Peyer's patch (tissue), 4 donors: ENCODE measurements at regions not wholly inside any gene's neighbourhood (a gene's known extent, or its start where the extent isn't known, plus 50 kb on each side); places are given as distances from the start of the nearest gene placed in this dataset.

Experiments used
- POLR2A ChIP-seq, 2 donors: fragments of 450-650 bp; IDR thresholded peaks; one replicate each; pipeline ENCODE4 v1.5.1; 2017; ENCODE audit warnings: antibody characterized with exemption in 2 of 2, mild to moderate bottlenecking in 2 of 2, moderate library complexity in 2 of 2
- TF ChIP-seq, protein P1 (sequence below), 6 experiments: fragments of 450-650 bp in 4 of 6; fragments of 200-600 bp in 2 of 6; sonication (generic) in 1 of 6; IDR thresholded peaks; one replicate each; pipeline ENCODE4 v1.5.1; 2017 to 2019; ENCODE audit warnings: antibody characterized with exemption in 6 of 6, mild to moderate bottlenecking in 3 of 6, moderate library complexity in 1 of 6

DNA sequence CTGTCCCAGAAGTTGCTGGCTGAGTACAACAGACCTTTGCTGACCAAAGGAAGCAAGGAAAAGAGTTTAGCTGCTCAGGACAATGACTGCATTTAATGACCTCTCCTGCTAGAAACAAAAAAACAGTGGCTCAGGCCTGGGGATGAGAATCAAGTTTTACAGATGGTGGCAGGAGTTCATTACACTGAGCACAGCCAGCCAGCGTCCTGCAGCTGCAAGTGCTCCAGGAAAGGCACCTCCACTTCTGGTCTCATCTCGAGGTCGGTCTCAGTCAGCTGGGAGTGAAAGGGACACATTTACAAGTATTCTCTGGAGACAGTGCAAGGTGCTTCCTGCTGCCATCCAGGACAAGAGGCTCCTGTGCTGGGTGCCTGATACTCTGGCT, 362.7 kb downstream of the THBS2 start:
- TF ChIP-seq, protein P1, sequence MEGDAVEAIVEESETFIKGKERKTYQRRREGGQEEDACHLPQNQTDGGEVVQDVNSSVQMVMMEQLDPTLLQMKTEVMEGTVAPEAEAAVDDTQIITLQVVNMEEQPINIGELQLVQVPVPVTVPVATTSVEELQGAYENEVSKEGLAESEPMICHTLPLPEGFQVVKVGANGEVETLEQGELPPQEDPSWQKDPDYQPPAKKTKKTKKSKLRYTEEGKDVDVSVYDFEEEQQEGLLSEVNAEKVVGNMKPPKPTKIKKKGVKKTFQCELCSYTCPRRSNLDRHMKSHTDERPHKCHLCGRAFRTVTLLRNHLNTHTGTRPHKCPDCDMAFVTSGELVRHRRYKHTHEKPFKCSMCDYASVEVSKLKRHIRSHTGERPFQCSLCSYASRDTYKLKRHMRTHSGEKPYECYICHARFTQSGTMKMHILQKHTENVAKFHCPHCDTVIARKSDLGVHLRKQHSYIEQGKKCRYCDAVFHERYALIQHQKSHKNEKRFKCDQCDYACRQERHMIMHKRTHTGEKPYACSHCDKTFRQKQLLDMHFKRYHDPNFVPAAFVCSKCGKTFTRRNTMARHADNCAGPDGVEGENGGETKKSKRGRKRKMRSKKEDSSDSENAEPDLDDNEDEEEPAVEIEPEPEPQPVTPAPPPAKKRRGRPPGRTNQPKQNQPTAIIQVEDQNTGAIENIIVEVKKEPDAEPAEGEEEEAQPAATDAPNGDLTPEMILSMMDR (IDR thresholded peaks at IDR 0.05), result no peak
- no peak for TF ChIP-seq POLR2A (IDR thresholded peaks at IDR 0.05)
